ENCODE measurements at regions not wholly inside any gene's neighbourhood (a gene's known extent, or its start where the extent isn't known, plus 50 kb on each side); places are given as distances from the start of the nearest gene placed in this dataset.

GRCh38 chr2:150296770-150297546 lies 190.5 kb downstream of the RND3 start:
- Histone ChIP-seq H2BK120ac (ENCODE audit: low read depth, low read length, poor library complexity, severe bottlenecking) (no peak overlapping the region), H2BK15ac (ENCODE audit: low read depth, low read length) (no peak overlapping the region), H3K79me1 (ENCODE audit: insufficient read depth, low read depth, low read length, poor library complexity, severe bottlenecking) (no peaks in the 10 kb centered on the region), H2BK5ac (ENCODE audit: insufficient read length, low read length) (no peak overlapping the region), H3T11ph (ENCODE audit: low read length) (no peak overlapping the region), H3K79me2 (ENCODE audit: insufficient read depth, low read length) (no peaks in the 10 kb centered on the region), H4K5ac (ENCODE audit: insufficient read length, low read depth, low read length) (no peak overlapping the region), H3K9ac (ENCODE audit: extremely low read depth, insufficient read length, low read length) (no peak overlapping the region), H2AK5ac (ENCODE audit: insufficient read length, low read length) (no peak overlapping the region), H3K18ac (ENCODE audit: insufficient read length, low read depth, low read length) (no peak overlapping the region), H2BK20ac (ENCODE audit: low read depth, low read length, poor library complexity, severe bottlenecking) (no peak overlapping the region), H2AFZ (ENCODE audit: low read length) (no peak overlapping the region), H3K27me3 (ENCODE audit: insufficient read depth, low read length) (no peaks in the 10 kb centered on the region), H4K91ac (ENCODE audit: insufficient read length, low read depth, low read length) (no peak overlapping the region), H3K27ac (ENCODE audit: insufficient read length, low read depth, low read length) (no peak overlapping the region), H3K14ac (ENCODE audit: insufficient read depth, low read length) (no peak overlapping the region), H4K20me1 (ENCODE audit: control insufficient read depth, insufficient read depth, insufficient read length) (no peaks in the 10 kb centered on the region), H3K4me2 (ENCODE audit: insufficient read depth, insufficient read length, low read length) (no peak overlapping the region), H3K56ac (ENCODE audit: insufficient read length, low read depth, low read length) (no peak overlapping the region), H2BK12ac (ENCODE audit: insufficient read length, low read depth, low read length) (no peak overlapping the region), H4K8ac (replicated peaks; ENCODE audit: insufficient read length, low read depth, low read length) (no peak overlapping the region), H3K9me3 (ENCODE audit: control insufficient read depth, low read depth, low read length) (no peaks in the 10 kb centered on the region), H3K23ac (ENCODE audit: insufficient read length, low read depth, low read length) (no peak overlapping the region), H3K4me1 (ENCODE audit: insufficient read depth, low read length) (no peaks in the 10 kb centered on the region), H3K23me2 (ENCODE audit: insufficient read length, low read depth, low read length, poor library complexity, severe bottlenecking) (no peaks in the 10 kb centered on the region), H3K4ac (ENCODE audit: low read depth, low read length) (no peak overlapping the region)
- peaks cover 4 to 16% (median 9%) of the 10 kb centered on the region in 3 experiments; a peak in 6 of 7 replicates for H3K36me3 Mint-ChIP-seq (ENCODE audit: insufficient read depth in 1 of 3, low read depth in 3 of 3)
- no peak for TF ChIP-seq CTCF (conservative IDR thresholded peaks at IDR 0.05)
- H3K9me3 Mint-ChIP-seq = peaks cover 17 to 19% of the 10 kb centered on the region in 2 experiments; a peak in 4 of 5 replicates
- H3K4me3 Mint-ChIP-seq = no peak overlapping the region
- DNase-seq = no peak
- no peak overlapping the region for H3K27ac Mint-ChIP-seq
- H3K27me3 Mint-ChIP-seq (ENCODE audit: low read depth) = no peaks in the 10 kb centered on the region
- no peaks in the 10 kb centered on the region for H3K4me1 Mint-ChIP-seq
